EH (cell line): ENCODE measurements at regions not wholly inside any gene's neighbourhood (a gene's known extent, or its start where the extent isn't known, plus 50 kb on each side); places are given as distances from the start of the nearest gene placed in this dataset.
A peak's percentile ranks its signal among the peaks of the same experiment; 100 is the strongest.
"Not testable (repeated sequence)": the region's sequence is repeated elsewhere in the genome, so short reads cannot be mapped to it uniquely, and the experiment has no call there.

Source experiments
- DNase-seq: peaks from one replicate; pipeline ENCODE4 v3.0.0-alpha.2; 2015; ENCODE audit warnings: low read depth

DNA sequence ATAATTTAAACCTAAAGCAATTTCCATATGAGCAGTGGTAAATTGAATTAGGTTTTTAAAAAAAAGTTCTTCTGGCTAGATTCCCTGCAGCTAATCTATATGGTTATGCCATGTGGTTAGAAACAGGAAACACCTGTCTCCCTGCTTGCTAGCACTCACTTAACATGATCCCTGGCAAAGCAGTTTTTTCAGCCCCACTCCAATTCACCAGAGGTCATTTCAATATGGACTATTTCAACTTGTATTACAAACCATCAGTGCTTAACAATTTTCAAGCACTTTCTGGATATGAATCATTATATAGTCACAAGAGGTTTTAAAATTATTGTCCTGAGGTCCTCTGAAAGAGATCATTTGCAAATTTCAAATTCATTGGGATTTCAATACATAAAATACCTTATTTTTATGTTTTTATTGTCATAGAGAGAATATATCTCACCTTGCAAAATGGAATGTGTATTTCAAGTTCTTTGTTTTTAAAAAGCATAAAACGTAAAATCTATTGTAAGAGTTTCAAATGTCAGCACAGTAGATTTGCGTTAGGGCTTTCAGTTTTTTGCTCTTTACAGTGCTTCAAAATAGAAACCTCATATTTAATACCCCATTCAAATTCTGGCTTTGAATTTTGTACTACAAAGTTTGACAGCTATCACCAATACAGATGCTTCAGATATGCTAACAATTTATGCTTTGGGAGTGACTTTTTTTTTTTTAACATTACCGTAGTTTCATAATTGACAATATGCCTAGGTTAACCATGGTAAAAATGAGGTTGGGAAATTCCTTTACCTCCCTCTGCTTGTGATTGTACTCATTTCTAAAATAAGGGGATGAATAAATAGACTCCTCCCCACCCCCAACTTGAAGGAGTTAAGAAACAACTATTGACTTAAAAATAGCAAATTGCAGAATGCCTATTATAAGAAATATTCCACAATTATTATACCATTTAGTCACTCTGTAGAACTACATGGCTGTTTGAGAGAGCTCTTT is 117.5 kb upstream of the HGF start:
- DNase-seq = no peak

DNA sequence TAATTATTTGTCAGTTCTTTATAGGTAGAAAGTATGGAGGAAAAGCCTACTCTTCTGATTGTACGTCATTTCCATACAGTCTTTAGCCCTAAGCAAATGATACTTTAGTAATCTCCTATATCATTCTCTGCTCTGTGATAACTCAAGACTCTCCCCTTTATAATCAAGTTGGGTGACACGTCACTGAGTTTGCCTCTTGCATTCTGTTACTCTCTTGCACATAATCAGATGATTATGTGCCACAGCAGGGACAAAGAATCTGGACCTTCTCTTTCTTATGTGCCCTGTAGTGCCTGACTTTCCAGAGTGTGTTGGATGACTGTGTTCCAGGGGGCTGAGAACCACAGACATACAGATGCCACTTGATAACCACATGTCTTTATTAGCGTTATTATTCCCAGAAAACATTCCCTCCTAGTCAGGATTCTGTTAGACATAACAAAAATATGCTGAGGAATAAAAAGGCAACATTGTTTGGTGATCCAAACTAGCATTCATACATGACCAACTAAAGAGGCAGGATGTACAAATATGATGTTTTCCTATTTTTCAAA is 116.4 kb upstream of the HGF start:
- peak; percentile 6 for DNase-seq

DNA sequence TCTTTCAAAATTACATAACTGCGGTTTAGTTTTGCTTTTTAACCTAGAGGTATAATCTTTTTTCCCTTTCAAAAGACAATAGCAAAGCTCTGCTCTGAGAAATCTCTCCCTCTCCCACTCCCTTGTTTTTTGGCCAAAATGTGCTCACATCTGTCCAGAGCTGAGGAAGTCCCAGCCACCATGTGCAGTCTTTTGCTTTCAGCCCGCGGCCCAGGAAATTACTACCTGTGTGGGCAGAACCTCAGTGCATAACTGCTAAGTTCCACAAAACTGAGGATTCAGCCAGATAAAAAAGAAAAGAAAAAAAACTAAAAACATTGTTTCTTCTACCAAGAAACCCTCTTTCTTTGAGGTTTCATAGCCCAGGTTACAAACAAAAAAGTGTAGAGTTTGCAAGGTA is 115.0 kb upstream of the HGF start:
- DNase-seq = no peak

DNA sequence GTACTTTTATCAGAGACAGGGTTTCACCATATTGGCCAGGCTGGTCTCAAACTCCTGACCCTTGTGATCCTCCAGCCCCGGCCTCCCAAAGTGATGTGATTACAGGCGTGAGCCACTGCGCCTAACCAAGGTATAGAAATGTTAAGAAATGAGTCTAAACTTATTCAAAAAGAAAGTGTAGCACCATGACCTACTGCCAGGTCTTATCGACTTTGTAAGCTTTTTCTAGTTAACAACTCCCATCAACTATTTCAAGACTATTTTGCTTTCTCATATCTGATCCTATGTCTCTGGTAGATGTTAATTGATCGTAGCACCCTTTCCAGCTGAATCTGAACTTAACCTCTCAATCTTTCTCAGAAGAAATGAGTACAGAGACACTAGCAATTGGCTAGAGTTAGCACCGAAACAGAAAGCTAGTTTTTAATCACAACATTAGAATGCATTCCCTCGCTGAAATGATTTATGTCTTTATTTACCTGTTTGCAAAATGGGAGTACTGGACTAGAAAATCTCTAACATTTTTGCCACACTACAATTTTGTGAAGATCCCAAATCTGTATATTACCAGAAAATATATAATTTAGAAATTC is 114.0 kb upstream of the HGF start:
- DNase-seq = no peak

- peak; percentile 39 for DNase-seq
These were observed 112.2 kb upstream of the HGF start for GRCh38 chr7:81882086-81882485.

- DNase-seq = no peak
These were observed 108.0 kb upstream of the HGF start for GRCh38 chr7:81877890-81878289.

DNA sequence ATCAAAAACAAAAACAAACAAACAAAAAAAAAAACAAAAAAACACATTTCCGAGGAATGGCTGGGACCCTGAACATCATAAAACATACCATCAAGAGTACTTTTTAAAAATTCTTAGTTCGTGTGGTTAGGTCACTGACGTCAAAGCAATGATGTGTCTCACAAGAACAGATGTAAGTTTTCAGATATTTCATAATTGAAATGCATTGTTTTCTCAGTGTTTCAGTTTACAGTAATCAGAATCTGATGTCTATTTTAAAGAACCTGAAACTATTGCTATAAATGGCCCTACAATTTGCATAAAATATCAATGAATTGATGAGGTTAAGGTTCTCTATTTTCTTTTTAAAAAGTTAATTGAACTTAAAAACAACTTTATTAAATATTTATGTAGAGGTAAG is 103.7 kb upstream of the HGF start:
- peak; percentile 7 for DNase-seq

DNA sequence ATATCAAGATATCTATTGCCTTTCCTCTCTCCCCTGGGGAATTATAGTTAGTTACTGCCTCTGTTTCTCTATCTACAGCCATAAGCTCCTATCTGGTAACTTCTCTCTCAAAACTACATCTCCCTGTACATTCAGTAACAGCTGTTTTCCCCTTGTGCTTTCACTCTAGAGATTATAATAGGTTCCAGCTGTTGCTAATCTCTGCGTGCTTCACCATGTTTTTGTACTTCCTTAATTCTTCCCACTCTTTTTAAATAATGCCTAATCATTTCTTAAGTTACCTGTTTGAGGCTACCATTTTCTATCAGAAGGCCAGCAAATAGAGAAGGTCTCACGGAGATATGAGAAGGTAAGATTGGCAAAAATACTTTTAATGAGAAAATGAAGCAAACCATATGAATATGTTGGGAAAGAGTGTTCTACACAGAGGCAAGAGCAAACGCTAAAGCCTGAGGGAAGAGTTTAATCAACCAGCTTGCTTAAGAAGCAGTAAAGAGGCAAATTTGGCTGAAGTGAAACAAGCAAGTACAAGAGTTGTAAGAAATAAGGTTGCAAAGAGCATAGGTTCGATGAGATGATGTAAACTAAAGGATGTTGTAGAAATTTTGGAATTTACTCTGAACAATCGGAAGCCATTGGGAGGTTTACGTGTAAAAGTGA is 101.9 kb upstream of the HGF start:
- DNase-seq = peak; percentile 12

DNA sequence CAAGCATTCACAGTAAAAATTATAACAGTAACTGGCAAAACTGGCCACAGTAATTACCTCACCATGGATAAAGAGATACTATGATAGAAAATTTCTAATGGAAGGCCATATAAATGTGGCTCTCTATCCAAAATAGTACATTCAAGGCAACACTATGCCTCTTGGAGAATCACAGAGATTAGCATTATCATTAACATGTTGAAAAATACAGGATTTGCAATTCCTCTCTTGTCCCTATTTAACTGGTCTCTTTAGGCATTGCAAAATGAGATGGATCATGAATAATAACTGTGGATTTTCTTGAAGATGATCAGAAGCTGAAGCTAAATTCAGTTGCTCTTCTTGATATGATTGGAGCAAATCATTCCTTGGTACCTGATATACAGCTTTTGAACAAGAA is 100.8 kb upstream of the HGF start:
- no peak for DNase-seq

- no peak for DNase-seq
These were observed 99.8 kb upstream of the HGF start for GRCh38 chr7:81869670-81870069.

DNA sequence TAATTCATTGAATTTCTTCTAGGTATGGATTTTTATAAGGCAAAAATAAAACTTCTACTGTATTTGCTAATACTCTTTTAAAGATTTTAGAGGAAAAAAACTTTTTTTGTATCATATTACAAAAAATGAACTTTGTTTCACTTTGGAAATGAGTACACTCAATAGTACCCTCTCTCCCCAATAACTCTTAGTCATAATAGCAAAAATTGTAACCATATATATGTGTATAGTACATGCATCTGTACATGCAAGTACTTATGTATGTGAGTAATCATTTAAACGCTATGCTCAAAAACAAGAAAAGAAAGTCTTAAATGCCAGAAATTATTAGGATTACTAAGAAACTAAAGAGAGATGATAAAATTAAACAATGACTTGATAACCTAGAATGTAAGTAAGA is 95.9 kb upstream of the HGF start:
- no peak for DNase-seq

DNA sequence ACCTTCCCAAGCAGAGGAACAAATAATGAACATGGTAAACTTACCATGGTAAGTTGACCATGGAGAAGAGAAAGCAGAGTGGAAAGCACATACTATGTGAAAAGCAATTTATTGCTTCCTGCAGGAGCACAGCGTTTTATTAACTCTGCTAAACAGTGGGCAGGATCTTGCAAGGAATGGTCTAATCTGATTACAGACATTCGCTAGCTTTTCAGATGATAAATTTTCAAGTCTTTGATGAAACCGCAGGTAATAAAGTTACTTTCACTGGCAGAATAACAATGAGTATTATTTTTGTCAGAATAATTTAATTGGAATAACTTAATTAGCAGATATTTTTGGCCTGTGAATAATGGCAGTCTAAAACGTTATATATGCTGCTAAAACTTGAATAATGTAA is 89.6 kb upstream of the HGF start:
- no peak for DNase-seq

DNA sequence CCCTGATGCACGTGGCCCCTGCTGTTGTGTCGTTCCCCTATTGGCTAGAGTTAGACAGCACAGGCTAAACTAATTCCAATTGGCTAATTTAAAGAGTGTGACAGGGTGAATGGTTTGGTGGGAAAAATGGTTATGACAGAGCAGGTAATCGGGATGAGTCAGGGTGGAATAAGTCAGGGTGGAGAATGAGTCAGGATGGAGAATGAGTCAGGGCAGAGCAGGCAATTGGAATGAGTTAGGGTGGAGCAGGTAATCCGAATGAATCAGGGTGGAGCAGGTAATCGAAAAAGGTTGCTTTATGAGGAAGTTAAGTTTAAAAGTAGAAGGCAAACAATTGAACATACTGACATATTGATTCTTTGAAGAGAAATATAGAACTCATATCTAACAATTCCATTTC is 89.0 kb upstream of the HGF start:
- DNase-seq = peak; percentile 14

- peak; percentile 29 for DNase-seq
These were observed 87.5 kb upstream of the HGF start for GRCh38 chr7:81857385-81857784.

- no peak for DNase-seq
These were observed 84.7 kb upstream of the HGF start for GRCh38 chr7:81854518-81854917.

DNA sequence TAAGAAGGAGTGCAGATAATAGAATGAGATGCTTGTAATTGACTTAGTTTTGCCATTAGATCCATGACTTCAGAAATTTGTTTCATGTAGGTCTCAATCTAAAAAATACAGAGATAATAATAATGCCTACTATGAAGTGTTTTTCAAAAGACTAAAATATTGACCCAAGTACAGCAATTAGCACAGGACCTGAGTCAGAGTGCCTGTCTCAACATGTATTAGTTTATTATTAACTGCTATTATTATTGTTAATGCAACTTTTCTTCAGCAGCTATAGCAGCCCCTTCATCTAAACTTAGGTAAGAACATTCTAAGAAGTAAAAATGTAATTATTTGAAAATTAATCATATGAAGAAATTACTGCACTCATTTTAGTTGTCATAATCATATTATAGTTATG is 82.9 kb upstream of the HGF start:
- no peak for DNase-seq

GRCh38 chr7:81851413-81851812 is 81.6 kb upstream of the HGF start:
- no peak for DNase-seq

GRCh38 chr7:81846398-81846797 is 76.6 kb upstream of the HGF start:
- DNase-seq = peak; percentile 65

- DNase-seq = peak; percentile 28
These were observed 75.9 kb upstream of the HGF start for GRCh38 chr7:81845744-81846241.

DNA sequence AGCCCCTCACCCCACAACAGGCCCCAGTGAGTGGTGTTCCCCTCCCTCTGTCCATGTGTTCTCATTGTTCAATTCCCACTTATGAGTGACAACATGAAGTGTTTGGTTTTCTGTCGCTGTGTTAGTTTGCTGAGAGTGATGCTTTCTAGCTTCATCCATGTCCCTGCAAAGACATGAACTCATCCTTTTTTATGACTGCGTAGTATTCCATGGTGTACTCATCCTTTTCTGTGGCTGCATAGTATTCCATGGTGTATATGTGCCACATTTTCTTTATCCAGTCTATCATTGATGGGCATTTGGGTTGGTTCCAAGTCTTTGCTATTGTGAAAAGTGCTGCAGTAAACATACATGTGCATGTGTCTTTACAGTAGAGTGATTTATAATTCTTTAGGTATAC is 73.8 kb upstream of the HGF start:
- DNase-seq = not testable (repeated sequence)

DNA sequence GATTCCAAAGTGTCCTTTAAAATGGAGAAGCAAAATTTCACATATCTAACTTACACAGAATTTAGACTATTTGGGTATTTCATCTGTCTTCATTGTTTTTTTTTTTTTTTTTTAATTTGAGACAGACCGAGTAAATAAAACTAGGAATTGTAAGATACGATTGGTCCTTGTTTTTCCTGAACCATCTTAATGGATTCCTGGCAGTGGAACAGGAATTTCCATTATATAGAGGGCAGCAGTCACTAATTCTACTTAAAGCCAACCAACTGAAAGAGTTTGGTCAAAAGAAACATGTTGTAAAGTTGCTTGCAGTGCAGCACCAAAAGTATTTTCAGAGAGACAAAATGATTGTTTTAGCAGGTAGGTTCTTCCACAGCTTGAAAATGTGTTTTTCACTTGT is 72.5 kb upstream of the HGF start:
- DNase-seq = no peak

DNA sequence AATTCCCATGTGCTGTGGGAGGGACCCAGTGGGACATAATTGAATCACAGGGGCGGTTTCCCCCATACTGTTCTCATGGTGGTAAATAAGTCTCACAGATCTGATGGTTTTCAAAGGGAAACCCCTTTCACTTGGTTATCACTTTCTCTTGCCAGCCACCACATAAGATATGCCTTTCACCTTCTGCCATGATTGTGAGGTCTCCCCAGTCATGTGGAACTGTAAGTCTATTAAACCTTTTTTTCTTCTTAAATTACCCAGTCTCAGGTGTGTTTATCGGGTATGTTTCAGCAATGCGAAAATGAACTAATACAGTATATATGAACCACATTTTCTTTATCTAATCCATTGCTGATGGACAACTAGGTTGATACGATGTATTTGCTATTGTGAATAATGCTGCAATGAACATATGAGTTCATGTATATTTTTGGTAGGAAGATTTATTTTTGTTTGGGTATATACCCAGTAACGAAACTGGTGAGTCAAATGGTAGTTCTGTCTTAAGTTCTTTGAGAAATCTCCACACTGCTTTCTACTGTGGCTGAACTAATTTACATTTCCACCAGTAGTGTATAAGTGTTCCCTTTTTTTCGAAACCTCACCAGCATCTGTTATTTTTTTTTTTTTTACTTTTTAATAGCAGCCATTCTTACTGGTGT is 70.0 kb upstream of the HGF start:
- no peak for DNase-seq
